GM19452 (cell line): ENCODE measurements at regions not wholly inside any gene's neighbourhood (a gene's known extent, or its start where the extent isn't known, plus 50 kb on each side); places are given as distances from the start of the nearest gene placed in this dataset.
"Not testable (repeated sequence)": the region's sequence is repeated elsewhere in the genome, so short reads cannot be mapped to it uniquely, and the experiment has no call there.

Experiments
- ATAC-seq: cut with Tn5 transposase; IDR thresholded peaks from one replicate; pipeline ENCODE4 v1.9.1; 2021; ENCODE audit not compliant: unreplicated experiment

- no peak for ATAC-seq
These were observed 398.3 kb downstream of the IRX2 start for GRCh38 chr5:2353211-2353610.

- ATAC-seq, result no peak
These were observed 399.2 kb downstream of the IRX2 start for GRCh38 chr5:2352101-2352861.

- ATAC-seq, result not testable (repeated sequence)
These were observed 401.7 kb downstream of the IRX2 start for GRCh38 chr5:2349768-2350167.

- no peak for ATAC-seq
These were observed 412.8 kb downstream of the IRX2 start for GRCh38 chr5:2338686-2339085.

GRCh38 chr5:2335733-2336515 lies 415.6 kb downstream of the IRX2 start:
- no peak for ATAC-seq

- ATAC-seq, result no peak
These were observed 416.2 kb downstream of the IRX2 start for GRCh38 chr5:2335125-2335732.

- ATAC-seq, result no peak
These were observed 416.8 kb downstream of the IRX2 start for GRCh38 chr5:2334719-2335118.

- ATAC-seq, result no peak
These were observed 418.2 kb downstream of the IRX2 start for GRCh38 chr5:2333291-2333690.

GRCh38 chr5:2332521-2332920 lies 419.0 kb downstream of the IRX2 start:
- no peak for ATAC-seq

GRCh38 chr5:2330325-2331130 lies 420.9 kb downstream of the IRX2 start:
- ATAC-seq, result no peak

- ATAC-seq, result no peak
These were observed 421.7 kb downstream of the IRX2 start for GRCh38 chr5:2329741-2330140.

- ATAC-seq, result no peak
These were observed 424.9 kb downstream of the IRX2 start for GRCh38 chr5:2326601-2327000.

GRCh38 chr5:2324788-2325187 lies 426.7 kb downstream of the IRX2 start:
- ATAC-seq, result no peak

- ATAC-seq, result no peak
These were observed 430.9 kb downstream of the IRX2 start for GRCh38 chr5:2320611-2321010.

GRCh38 chr5:2317540-2317939 lies 433.9 kb downstream of the IRX2 start:
- ATAC-seq, result no peak

GRCh38 chr5:2311851-2312250 lies 429.1 kb upstream of the IRX4 start:
- ATAC-seq, result no peak

GRCh38 chr5:2310946-2311345 lies 428.2 kb upstream of the IRX4 start:
- no peak for ATAC-seq

- no peak for ATAC-seq
These were observed 424.9 kb upstream of the IRX4 start for GRCh38 chr5:2307631-2308030.

GRCh38 chr5:2306711-2307110 lies 424.0 kb upstream of the IRX4 start:
- ATAC-seq, result no peak

- ATAC-seq, result no peak
These were observed 420.8 kb upstream of the IRX4 start for GRCh38 chr5:2303431-2304100.

- ATAC-seq, result no peak
These were observed 419.4 kb upstream of the IRX4 start for GRCh38 chr5:2302169-2302568.
